ENCODE measurements at regions not wholly inside any gene's neighbourhood (a gene's known extent, or its start where the extent isn't known, plus 50 kb on each side); places are given as distances from the start of the nearest gene placed in this dataset.

DNA sequence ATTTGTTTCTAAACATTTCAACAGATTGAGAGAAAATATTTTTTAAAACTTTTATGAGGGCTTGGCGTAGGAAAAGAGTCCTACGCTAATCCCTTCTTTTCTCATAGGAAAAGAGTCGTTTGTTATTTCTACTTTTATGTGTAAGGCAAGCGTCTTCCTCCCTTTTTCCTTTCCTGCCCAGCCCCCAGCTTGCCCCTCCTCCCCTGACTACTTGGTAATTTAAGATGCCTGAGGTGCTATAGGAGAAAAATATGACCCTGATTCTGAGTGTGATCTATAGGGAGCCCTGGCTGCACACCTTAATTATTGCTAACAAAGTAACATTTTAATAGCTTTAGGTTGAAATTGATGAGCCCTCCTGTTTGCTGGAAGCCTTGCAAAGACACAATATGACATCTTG is 373.6 kb downstream of the PBX1 start (continued):
- TF ChIP-seq POU6F1 (CRISPR knock-in tag; IDR thresholded peaks at IDR 0.05; ENCODE audit: borderline replicate concordance, low read depth): no peak

- TF ChIP-seq ZNF8 (CRISPR knock-in tag; IDR thresholded peaks at IDR 0.05) (no peak), RARB (CRISPR knock-in tag; IDR thresholded peaks at IDR 0.05) (no peak), TSHZ2 (CRISPR knock-in tag; IDR thresholded peaks at IDR 0.05) (no peak), SNAI2 (CRISPR knock-in tag; IDR thresholded peaks at IDR 0.05) (no peak), ZFP30 (CRISPR knock-in tag; IDR thresholded peaks at IDR 0.05) (no peak), POU6F1 (CRISPR knock-in tag; IDR thresholded peaks at IDR 0.05; ENCODE audit: borderline replicate concordance, low read depth) (no peak), ZC3H10 (CRISPR knock-in tag; IDR thresholded peaks at IDR 0.05) (no peak), BACH2 (CRISPR knock-in tag; IDR thresholded peaks at IDR 0.05; ENCODE audit: borderline replicate concordance) (no peak), ARNTL (CRISPR knock-in tag; IDR thresholded peaks at IDR 0.05; ENCODE audit: borderline replicate concordance, low read depth) (no peak), GLIS3 (CRISPR knock-in tag; IDR thresholded peaks at IDR 0.05) (no peak), ZNF70 (CRISPR knock-in tag; IDR thresholded peaks at IDR 0.05) (no peak), CREB5 (CRISPR knock-in tag; IDR thresholded peaks at IDR 0.05; ENCODE audit: low read depth) (no peak), TOX (CRISPR knock-in tag; IDR thresholded peaks at IDR 0.05; ENCODE audit: borderline replicate concordance) (no peak), PPARA (CRISPR knock-in tag; IDR thresholded peaks at IDR 0.05; ENCODE audit: borderline replicate concordance) (no peak), ZNF565 (CRISPR knock-in tag; conservative IDR thresholded peaks at IDR 0.05; ENCODE audit: low read depth) (no peak), ISL1 (CRISPR knock-in tag; IDR thresholded peaks at IDR 0.05) (no peak), CSDC2 (CRISPR knock-in tag; IDR thresholded peaks at IDR 0.05) (no peak)
- TF ChIP-seq, protein P1, sequence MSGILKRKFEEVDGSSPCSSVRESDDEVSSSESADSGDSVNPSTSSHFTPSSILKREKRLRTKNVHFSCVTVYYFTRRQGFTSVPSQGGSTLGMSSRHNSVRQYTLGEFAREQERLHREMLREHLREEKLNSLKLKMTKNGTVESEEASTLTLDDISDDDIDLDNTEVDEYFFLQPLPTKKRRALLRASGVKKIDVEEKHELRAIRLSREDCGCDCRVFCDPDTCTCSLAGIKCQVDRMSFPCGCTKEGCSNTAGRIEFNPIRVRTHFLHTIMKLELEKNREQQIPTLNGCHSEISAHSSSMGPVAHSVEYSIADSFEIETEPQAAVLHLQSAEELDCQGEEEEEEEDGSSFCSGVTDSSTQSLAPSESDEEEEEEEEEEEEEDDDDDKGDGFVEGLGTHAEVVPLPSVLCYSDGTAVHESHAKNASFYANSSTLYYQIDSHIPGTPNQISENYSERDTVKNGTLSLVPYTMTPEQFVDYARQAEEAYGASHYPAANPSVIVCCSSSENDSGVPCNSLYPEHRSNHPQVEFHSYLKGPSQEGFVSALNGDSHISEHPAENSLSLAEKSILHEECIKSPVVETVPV (CRISPR knock-in tag; IDR thresholded peaks at IDR 0.05): no peak
- ATAC-seq: no peak
Measured at GRCh38 chr1:164930833-164931232, 371.8 kb downstream of the PBX1 start.

- ATAC-seq: peak; percentile 47; the same call in 1 of the 3 replicates
- TF ChIP-seq OSR1 (CRISPR knock-in tag; IDR thresholded peaks at IDR 0.05): no peak
- TF ChIP-seq ZNF70 (CRISPR knock-in tag; IDR thresholded peaks at IDR 0.05): no peak
- TF ChIP-seq TSHZ2 (CRISPR knock-in tag; IDR thresholded peaks at IDR 0.05): no peak
- TF ChIP-seq TOX (CRISPR knock-in tag; IDR thresholded peaks at IDR 0.05; ENCODE audit: borderline replicate concordance): no peak
- no peak for TF ChIP-seq ARNTL (CRISPR knock-in tag; IDR thresholded peaks at IDR 0.05; ENCODE audit: borderline replicate concordance, low read depth)
- TF ChIP-seq ZFP30 (CRISPR knock-in tag; IDR thresholded peaks at IDR 0.05): no peak
- TF ChIP-seq ISL1 (CRISPR knock-in tag; IDR thresholded peaks at IDR 0.05): no peak
- TF ChIP-seq PATZ1 (CRISPR knock-in tag; IDR thresholded peaks at IDR 0.05; ENCODE audit: borderline replicate concordance): no peak
Measured at GRCh38 chr1:164930241-164930640, 371.3 kb downstream of the PBX1 start.
